NCI-H146 (cell line): ENCODE measurements at regions not wholly inside any gene's neighbourhood (a gene's known extent, or its start where the extent isn't known, plus 50 kb on each side); places are given as distances from the start of the nearest gene placed in this dataset.
"Not testable (repeated sequence)": the region's sequence is repeated elsewhere in the genome, so short reads cannot be mapped to it uniquely, and the experiment has no call there.

Experiments
- DNase-seq: peaks from one replicate; lab custom pipeline; 2025; lab: John Stamatoyannopoulos, UW

DNA sequence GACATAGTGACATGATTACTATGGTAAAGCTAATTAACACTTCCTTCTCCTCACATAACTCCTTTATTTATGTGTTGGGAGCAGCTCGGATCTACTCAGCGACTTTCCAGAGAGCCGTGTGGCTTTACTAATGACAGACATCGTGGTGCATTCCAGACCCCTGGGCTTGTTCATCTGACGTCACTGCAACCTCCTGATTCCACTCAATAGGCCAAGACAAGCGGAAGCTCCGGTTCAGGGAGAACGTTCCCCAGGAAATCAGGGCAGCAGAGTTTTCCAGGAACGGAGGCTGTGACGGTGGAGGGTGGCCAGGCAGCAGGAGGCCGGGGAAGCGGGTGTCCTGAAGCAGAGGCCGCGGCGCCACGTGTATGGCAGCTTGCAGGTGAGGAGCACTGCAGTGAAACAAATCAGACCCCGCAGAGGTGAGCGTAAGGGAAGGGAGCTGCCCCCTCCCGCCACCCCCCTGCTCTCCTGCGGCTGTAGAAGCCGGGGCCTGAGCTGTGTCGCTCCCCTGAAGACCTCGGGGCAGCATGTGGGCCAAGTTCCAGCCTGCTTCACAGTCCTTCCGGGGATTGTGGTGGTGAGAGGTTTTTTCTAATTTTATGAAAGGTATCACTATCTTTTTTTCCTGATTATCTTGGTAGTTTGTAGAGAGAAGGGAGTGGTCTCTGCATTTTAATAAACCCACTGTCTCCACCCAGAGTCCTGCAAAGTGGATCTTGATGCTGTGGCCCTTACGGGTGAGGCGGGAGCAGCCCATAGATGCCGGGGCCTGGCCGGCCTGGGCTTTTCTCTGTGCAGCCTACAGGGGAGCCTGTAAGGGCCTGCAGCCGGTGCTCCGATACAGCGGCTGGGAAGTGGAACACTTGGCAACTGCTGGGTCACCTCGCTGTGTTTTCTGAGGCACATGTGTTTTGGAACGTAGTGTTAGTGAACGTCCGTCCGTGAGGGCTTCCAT is 220.4 kb upstream of the IRX4 start:
- no peak for DNase-seq

DNA sequence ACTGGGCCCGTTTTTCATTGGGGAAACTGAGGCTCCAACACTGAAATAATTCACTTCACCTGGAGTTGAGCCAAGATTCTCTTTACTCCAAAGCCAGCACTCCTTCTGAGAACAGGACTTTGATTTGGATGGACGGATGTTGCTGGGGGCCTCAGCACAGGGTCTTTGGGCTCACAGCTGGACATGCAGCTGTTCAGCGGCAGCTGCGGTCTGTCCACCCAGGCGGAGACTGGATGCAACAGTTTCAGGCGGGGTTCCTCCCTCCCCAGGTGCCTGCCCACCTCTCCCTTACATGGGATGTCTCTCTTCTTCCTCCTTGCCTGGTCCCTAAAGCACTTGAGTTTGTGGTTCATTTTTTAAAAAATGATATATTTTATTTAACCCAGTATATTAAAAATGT is 219.0 kb upstream of the IRX4 start:
- DNase-seq: no peak

DNA sequence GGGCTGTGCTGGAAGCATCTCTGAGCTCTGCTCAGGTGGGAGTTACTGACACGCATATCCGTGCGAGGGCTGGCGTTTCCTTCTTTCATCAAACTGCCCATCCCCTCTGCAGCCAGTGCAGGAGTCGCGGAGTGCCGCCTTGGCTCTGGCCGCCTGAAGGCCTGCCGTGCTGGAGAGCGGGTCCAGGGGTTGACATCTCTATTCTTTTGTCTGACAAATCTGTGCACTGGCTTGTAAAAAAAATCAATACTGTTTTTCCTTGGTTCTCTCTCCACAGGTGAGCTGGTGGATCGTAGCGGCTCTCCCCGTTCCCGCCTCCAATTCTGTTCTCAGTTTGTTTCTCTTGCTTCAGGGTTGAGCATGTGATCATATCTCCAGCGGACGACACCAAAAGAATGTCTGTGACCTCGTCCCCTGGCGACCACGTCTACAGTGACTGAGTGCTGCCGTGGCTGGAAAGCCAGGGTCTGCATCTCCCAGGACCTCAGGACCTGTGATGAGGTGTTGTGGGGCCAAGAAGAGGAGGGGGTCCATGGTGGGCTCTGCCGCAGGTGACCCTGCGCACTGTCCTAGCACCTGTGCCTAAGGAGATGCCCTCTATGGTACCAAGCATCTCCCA is 214.3 kb upstream of the IRX4 start:
- no peak for DNase-seq

DNA sequence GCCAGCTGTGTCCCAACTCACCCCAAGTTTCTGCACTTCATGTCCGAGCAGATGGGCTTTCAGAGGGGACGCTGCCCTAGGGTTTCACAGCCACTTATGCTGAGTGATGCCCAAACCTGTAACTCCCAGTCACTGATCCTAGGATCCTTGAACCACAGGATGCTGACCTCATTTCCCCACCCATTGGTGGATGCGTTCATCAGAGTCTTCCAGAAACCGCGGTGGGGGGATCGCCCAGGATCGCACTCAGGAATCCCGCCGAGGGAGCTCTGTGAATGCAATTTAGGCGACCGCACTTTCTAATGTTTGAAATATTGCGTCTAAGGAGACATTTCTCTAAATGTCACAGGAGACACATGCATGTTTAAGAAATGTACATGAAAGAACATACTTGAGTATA is 212.3 kb upstream of the IRX4 start:
- no peak for DNase-seq

DNA sequence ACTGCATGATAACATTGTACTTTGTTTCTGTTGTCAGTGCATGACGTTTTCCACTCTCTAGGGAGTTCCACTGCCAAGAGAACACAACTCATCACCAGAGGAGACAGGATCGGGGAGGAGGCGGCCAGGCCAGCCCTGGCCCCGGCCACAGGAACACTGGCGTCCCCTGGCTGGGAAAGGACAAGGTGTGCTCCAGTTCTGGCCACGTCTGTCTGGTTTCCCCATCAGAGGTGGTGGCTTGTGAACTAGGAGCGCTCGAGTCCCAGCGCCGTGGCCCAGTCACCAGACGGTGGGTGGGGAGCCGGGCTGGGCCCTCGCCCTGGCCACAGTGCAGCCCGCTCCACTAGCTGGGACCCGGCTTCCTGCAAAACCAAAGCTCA is 211.9 kb upstream of the IRX4 start:
- no peak for DNase-seq

DNA sequence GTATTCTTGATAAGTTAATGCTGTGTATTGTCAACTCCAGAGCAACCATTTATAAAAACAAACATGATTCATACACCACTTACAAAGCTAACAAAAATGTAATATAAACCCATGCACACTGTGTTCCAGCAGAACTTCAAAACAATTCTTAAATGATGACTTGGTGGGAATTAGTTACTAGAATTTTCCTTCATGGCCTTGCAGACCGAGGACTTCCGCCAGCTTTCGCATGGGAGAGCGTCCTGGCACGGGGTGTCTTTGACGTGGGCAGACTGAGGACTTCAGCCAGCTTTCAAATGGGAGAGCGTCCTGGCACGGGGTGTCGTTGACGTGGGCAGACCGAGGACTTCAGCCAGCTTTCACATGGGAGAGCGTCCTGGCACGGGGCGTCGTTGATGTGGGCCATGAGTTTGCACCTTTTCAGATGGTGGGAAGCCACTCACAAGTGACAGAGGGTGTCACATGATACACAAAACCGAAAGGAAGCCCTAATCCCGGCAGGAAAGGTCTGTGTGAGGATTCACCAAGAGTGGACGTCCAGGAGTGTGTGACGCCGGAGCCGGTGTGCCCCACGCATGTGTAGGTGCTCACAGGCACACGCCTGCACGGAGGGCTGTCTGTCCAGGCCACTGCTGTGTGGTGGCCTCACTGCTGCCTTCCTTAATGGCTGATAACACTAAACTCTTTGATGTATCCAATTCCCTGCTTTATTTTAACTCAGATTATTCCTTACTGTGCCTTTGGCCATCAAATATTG is 211.3 kb upstream of the IRX4 start:
- DNase-seq: no peak

DNA sequence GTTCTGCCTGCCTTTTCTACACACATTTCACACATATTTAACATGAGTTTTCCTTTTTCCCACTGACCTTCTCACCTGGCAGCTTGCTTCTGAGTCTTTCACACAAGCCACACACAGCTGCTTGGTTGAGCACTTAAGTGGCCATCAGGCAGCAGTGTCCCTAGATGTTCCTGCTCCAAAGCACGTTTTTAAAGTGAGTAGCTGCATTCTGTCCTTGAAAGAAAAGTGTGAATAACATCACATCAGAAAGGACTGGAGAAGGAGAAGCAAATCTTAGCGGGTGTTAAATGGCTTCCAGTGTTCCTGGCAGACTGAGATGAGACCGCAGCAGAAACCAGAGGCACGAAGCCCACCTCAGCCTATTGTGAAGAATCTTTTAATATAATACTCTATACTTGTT is 209.2 kb upstream of the IRX4 start:
- no peak for DNase-seq

DNA sequence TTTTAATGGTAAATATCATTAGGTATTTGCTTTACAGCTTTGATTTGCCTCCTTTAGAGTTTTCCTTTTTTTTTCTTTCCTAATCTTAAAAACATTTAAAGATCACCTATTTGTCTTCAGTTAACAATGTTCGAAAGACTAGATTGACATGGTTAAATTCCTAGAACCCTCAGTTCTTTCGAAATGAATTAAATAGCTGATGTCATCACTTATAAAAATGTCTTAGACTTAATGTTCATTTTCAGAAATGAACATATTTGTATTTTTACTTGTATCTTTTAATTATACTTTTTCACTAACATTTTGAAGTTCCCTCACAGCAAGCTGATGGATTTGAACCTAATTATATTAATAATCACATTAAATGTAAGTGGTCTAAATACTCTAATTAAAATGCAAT is 205.3 kb upstream of the IRX4 start:
- DNase-seq: no peak

DNA sequence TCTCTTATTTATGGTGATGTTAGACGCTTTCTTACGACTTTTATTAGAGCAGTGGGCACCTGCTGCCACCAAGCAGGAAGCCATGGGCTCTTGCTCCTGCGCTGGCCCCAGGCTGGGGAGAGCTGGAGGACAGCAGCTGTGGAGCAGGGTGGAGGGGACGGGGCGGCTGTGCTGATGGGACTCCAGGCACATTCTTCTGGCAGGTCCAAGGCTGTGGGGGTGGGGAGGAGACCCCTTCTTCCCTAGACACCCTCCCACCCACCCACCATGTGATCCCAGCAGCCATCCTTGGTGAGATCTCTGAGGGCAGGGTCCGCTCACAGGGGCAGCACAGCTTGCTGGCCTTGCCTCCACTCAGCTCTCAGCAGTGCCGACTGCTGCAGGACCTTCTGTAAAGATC is 192.6 kb upstream of the IRX4 start:
- DNase-seq: no peak

DNA sequence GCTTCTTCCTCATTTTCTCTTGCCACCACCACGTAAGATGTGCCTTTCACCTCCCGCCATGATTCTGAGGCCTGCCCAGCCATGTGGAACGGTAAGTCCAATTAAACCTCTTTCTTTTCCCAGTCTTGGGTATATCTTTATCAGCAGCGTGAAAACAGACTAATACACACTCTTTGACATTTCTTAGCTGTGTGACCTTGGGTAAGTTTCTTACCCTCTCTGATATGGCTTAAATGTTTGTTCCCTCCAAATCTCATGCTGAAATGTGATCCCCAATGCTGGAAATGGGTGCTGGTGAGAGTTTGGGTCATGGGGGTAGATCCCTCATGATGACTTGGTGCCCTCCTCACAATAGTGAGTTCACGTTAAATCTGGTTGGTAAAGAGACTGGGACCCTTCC is 188.8 kb upstream of the IRX4 start:
- no peak for DNase-seq

DNA sequence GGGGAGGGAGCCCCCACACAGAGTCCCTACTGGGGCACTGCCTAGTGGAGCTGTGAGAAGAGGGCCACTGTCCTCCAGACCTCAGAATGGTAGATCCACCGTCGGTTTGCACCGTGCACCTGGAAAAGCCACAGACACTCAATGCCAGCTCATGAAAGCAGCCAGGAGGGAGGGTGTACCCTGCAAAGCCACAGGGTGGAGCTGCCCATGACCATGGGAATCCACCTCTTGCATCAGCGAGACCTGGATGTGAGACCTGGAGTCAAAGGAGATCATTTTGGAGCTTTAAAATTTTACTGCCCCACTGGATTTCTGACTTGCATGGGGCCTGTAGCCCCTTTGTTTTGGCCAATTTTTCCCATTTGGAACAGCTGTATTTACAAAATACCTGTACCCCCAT is 188.1 kb upstream of the IRX4 start:
- DNase-seq: not testable (repeated sequence)

DNA sequence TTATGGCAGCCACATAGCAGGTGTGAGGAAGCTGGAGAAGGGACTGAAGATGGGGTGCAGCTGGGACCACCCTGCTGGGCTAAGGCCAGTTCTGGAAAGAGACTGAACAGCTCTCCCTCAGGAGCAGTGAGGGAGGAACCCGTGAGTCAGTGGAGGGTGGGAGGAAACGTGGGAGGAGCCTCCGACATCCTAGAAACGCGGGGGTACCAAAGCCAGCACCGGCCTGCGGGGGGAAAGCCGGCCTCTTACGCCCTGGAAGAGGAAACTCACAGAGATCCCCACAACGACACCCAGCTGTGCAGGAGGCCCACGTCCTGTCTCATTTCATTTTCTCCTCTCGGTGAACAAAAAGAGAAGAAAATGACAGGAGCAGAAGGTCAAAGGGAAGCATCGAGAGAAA is 185.8 kb upstream of the IRX4 start:
- DNase-seq: no peak

DNA sequence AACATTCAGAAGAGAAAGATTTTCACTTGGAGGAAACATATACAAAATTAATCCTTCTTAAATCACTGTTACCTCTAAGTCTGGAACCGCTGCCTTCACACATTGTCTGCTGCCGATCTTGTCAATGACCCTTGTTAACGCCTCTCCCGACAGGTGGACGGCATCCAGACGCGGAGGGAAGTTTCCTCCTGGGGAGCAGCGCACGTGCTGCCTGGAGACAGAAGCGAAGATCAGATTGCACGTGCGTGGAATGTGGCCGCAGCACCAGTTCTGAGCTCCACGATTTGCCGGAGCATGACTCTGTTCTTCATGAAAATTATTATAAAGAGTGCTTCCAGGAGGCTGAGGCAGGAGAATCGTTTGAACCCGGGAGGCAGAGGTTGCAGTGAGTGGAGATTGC is 183.6 kb upstream of the IRX4 start:
- no peak for DNase-seq

DNA sequence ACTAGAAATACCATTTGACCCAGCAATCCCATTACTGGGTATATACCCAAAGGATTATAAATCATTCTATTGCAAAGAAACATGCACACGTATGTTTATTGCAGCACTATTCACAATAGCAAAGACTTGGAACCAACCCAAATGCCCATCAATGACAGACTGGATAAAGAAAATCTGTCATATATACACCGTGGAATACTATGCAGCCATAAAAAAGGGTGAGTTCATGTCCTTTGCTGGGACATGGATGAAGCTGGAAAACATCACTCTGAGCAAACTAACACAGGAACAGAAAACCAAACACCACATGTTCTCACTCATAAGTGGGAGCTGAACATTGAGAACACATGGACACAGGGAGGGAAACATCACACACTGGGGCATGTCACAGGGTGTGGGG is 180.7 kb upstream of the IRX4 start:
- DNase-seq: not testable (repeated sequence)

DNA sequence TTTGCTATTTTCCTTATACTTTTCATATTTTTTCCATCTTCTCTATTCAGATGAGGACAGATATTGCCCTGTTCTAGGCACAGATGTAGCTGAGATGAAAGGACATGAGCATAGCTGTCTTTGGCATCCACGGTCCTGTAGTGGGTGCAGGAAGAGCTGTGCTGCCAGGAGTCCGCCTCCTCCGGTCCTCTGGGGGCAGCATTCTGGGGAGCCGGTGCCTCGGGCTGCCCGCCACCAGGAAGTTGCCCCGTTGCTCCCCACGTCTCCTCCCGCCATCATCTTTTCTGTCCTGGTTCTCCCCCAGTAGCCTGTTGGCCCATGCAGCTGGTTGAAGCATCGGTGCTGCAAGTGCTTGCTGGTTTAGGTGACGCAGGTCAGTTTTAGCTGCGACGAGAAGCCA is 170.0 kb upstream of the IRX4 start:
- no peak for DNase-seq

DNA sequence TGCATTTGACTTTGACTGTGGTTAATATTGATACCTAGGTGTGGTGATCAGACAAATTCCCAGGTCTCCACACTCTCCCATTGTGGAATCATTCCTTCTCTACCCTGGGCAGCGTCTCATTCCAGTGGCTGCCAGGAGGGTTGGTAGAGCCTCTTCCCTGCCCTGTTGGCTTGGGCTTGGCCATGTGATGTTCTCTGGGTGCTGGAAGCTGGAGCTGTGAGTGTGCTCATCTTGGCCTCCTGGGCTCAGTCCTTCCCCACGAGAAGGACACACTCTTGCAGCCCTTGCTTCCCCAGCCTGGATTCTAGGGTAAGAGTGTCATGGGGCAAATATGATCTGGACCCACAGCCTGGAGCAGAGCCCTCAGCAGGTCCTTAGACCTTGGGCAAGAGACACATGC is 167.2 kb upstream of the IRX4 start:
- DNase-seq: no peak

DNA sequence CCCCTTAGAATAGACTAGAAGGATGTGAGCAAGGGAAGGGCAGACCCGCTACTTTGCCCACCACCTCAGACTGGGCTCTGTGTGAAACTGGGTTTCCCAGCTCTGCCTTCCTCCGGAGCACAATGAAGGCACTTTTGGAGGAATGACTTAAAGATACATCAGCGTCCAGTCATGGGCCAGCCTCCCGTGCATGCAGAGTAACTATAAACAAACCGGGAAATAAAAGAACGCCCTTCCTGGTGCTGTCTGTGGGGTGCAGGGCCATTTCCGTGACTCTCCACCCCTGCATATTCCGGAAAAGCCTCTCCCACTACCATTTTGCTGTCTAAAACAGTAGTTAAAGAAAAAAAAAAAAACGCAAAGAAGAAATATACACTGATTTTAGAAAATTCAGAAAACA is 165.9 kb upstream of the IRX4 start:
- DNase-seq: no peak

DNA sequence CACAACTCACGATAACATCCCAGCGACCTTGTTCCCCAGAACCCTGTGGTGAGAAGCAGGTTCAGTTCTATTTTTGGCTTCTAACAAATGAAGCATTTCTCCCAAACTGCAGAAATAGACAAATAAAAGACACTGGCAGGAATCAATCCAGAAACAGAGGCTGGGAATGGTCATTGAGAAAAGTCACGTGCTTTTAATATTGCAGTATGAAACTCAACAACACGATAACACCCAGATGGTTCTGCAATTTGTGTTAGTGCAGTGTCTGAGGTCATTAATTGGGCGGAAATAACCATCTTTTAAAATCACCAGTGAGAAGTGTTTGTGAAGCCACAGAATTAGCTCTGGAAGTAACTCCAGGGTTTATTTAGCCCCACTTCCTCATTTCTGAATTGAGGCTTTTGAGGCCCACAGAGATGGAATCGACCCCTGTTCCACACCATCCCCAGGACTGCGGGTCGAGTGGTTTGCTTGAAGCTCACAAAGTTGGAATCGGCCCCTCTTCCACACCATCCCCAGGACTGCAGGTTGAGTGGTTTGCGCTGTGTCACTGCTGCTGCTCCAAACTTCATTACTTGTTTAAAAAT is 164.7 kb upstream of the IRX4 start:
- no peak for DNase-seq

DNA sequence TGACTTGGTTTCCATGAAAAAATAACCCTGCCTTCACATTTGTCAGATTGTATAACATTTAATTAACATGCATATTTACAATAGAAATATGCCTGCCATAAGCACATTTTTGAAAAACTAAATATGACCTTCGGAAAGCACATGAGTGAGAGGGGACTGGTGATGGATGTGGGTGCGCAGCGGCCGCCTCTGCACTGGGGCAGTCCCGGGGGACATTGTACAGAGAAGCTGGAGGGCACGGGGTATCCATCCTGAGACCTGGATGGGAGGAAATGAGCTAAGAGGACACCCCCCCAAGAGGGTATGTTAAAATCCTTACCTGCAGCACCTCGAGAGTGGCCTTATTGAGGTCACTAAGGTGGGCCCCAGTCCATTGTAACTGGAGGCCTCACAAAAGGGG is 161.3 kb upstream of the IRX4 start:
- no peak for DNase-seq

DNA sequence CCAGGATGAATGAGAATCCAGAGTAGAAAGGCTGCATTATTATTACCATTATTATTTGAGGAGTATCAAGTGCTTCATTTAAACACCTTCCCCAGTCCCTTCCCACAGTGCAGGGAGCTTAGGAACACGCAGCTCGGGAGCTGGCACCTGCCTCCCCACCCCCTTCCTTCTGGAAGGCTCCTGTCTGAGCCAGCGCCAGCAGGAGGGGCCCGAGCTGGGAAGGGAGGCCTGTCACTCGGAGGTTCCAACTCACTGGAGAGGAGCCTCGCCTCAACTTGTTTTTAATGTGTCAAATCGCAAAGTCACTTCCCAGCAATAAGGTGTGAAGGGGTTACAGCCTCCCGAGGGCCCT is 156.4 kb upstream of the IRX4 start:
- DNase-seq: no peak

DNA sequence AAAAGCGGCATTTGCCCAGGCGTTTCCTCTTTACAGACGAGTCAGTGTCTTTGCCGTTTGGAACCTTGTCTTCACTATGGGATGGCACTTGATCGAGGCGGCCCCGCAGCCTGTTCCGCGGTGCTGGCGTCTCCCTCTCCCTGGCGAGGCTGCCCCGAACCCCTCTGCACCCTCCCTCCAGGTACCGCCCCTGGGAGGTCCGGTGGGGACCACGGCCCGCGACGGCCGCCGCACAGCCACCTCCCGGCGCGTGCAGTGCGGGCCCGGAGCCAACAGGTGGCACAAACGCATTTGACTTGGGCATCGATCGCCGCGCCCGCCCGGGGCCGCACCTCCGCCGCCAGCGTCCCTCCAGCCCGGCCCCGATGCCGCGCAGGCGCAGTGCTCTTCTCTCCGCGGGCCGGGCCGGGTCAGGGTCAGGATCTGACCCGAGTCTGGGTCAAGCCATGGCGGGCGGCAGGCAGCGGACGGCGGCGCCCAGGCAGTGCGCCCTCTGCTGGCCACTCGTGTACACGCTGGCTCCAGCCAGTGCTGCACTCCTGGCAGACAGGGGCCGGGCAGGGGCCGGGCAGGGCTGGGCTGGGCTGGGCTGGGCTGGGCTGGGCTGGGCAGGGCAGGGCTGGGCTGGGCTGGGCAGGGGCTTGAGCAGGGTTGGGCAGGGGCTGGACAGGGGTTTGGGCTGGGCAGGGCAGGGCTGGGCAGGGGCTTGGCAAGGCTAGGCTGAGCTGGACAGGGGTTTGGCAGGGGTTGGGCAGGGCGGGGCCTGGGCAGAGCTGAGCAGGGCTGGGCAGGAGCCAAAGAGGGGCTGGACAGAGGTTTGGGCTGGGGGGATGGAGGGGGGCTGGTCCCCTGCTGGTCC is 155.8 kb upstream of the IRX4 start:
- peak; percentile 69 for DNase-seq

DNA sequence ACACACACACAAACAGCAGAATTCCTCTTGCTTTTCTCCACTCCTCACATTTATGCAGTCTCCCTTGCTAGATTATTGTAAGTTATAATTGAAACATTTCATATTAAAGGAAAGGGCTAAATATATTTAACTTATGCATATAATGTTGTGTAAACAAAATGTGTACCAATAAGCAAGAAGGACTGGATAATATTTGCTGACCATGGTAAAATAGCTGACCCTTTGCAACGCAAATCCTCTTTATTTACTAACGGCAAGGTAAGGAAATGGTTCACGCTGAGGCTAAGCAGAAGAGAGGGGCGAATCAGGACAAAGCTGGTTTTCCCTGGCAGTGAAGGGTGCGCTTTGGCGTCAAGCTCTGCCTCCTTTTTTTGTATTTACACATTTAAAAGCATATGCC is 154.2 kb upstream of the IRX4 start:
- DNase-seq: no peak
